GM12865 (cell line): ENCODE measurements at regions not wholly inside any gene's neighbourhood (a gene's known extent, or its start where the extent isn't known, plus 50 kb on each side); places are given as distances from the start of the nearest gene placed in this dataset.
"Not testable (repeated sequence)": the region's sequence is repeated elsewhere in the genome, so short reads cannot be mapped to it uniquely, and the experiment has no call there.

Experiments
- DNase-seq: peaks from one replicate; pipeline ENCODE4 v3.0.0; 2010; ENCODE audit warnings: low read depth
- H3K4me3 ChIP-seq: 2 replicates; pipeline ENCODE4 v1.5.1; 2011; ENCODE audit warnings: mild to moderate bottlenecking, low read depth, low read length, control low read depth
- TF ChIP-seq, protein P1 (sequence below): IDR thresholded peaks from 2 replicates; pipeline ENCODE4 v1.5.1; 2011; ENCODE audit warnings: low read length, control low read depth, low read depth, inconsistent platforms; ENCODE audit not compliant: insufficient read depth; ENCODE audit errors: missing control alignments

DNA sequence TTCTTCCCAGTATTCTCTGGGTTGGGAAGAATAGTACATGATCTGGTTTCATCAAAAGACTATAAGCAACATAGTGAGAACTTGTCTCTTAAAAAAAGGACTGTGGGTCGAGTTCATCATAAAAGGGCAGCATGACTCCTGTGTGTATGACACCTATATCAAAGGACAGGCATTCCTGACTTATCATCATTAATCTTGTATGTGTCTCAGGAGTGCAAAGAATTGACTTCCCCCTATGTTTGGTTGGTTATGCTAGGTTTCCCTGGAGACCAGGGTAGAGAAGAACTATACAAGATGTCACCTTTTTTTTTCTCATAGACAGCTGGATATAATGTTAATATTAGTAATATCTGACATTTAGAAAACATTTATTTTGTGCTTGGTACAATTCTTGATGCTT, 173.1 kb upstream of the ANKRD55 start:
- no peak for DNase-seq
- H3K4me3 ChIP-seq: no peak overlapping the region
- TF ChIP-seq, protein P1, sequence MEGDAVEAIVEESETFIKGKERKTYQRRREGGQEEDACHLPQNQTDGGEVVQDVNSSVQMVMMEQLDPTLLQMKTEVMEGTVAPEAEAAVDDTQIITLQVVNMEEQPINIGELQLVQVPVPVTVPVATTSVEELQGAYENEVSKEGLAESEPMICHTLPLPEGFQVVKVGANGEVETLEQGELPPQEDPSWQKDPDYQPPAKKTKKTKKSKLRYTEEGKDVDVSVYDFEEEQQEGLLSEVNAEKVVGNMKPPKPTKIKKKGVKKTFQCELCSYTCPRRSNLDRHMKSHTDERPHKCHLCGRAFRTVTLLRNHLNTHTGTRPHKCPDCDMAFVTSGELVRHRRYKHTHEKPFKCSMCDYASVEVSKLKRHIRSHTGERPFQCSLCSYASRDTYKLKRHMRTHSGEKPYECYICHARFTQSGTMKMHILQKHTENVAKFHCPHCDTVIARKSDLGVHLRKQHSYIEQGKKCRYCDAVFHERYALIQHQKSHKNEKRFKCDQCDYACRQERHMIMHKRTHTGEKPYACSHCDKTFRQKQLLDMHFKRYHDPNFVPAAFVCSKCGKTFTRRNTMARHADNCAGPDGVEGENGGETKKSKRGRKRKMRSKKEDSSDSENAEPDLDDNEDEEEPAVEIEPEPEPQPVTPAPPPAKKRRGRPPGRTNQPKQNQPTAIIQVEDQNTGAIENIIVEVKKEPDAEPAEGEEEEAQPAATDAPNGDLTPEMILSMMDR: no peak

DNA sequence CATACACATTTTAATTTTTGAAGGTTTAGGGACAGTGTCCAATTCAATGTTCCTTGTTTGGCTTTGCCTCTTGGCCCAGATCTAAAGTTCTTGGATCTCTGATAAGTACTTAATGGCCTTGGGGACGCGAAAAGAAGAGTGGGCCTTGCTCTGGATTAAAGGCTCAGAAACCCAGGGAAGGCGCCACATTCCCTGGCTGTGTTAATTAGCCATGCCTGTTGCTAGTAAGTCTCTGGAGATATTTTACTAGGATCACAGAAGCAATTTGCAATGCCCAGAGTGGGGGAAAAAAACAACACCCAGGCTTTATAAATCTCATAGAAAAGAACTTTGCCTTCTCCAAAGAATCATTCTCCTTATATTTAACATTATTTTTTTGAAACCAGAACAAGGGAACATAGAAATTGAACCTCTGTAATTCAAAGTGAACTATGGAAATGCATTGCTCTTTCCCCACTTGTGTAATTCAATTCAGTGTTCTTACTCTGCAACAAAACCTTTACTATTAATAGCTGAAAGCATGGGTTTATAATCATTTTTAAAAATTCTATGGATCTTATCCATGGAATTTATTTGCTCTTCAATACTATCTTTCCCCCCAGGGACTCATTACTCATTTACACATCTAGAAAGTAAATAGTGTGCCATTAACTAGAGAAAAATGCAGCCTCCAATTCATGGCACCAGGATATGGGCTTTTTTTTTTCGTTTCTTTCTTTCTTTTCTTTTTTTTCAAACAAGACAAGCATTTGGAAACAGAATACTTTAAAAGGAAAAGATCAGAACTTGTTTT, 172.2 kb upstream of the ANKRD55 start:
- H3K4me3 ChIP-seq: no peak overlapping the region
- TF ChIP-seq, protein P1: no peak
- no peak for DNase-seq

DNA sequence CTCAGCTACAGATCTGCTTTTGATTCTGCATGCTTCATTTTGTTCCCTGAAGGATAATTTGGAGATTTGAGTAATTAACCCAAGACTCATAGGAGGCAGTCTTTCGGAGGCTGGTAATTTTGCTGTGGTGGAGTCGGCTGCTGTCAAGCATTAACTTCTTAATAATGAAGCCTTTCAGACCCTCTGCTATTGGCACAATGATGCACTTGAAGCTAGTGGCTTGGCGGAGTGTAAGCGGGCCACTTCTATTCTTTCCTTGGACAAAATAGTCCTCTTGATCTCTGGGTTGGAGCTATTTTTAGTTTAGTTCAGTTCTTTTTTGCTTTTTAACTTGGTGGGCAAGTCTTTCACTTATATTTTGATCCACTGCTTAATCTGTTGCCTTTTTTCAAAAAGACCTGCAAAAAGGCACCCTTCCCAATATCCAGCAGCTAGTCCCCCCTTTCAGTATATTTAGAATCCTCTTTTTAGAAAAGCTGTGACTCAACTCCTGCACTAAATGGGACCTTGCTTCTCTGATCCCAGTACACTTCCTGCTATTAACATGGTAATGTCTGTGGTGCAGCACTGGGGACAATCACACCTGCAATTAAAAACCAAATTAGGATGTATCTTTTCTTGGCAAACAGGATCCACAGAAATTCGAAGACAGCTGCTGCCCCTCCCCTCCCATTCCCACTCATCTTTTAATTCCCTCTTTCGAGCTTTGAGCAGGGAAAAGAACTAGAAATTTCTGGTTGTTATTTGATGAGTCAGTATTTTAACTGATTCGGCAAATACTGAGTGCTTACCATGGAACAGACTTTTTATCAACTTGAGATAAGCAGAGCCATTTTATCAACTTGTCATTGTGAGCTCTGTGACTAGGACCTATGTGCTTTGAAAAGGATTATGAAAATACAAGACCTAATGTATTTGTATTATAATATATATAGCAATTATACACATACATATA, 169.4 kb upstream of the ANKRD55 start:
- no peak for DNase-seq
- no peak overlapping the region for H3K4me3 ChIP-seq
- TF ChIP-seq, protein P1: no peak

DNA sequence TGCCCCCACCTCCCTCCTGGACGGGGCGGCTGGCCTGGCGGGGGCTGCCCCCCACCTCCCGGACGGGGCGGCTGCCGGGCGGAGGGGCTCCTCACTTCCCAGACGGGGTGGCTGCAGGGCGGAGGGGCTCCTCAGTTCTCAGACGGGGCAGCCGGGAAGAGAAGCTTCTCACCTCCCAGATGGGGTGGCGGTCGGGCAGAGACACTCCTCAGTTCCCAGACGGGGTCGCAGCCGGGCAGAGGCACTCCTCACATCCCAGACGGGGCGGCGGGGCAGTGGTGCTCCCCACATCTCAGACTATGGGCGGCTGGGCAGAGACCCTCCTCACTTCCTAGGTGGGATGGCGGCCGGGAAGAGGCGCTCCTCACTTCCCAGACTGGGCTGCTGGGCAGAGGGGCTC, 164.7 kb upstream of the ANKRD55 start:
- DNase-seq: not testable (repeated sequence)

DNA sequence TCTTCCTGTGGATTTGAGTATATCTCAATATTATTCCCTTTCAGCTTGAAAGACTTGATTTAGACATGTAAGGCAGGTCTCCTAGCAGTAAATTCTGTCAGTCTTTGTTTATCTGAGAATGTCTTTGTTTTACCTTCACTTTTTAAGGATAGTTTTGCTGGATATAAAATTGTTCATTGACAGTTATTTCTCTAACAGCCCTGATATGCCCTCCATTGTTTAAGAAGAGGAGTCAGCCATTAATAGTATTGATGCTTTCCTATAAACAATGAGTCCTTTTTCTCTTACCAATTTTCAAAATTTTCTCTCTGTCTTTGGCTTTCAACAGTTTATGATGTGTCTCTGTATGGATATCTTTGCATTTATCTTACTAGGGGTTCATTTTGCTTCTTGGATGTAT, 163.5 kb upstream of the ANKRD55 start:
- H3K4me3 ChIP-seq: no peak overlapping the region
- TF ChIP-seq, protein P1: no peak
- DNase-seq: no peak

More for the DNA sequence above, 164.7 kb upstream of the ANKRD55 start:
- H3K4me3 ChIP-seq: not testable (repeated sequence)

DNA sequence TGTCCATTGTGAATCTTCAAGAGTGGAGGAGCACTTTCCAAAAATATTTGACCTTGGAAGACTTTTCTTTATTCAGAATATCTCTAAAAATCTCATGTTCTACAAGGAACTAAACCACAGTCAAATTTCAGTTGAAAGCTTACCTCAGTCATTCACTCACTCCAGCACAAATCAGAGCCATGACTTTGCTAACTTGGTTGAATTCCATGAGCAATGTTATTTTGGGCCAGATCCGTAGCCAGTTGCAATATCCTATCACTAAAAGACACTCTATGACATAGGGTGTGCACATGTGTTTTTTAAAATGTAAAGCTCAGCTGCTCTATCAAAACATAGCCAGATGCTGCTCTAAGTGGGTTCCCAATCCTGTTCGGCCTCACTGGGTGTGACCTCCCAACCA, 156.1 kb upstream of the ANKRD55 start:
- DNase-seq: no peak
- no peak overlapping the region for H3K4me3 ChIP-seq
- TF ChIP-seq, protein P1: no peak
